Stimulated activated CD4-positive, alpha-beta T cell treated with anti-CD3 and anti-CD28 coated beads, Interleukin-1b, Interleukin-23, amount 100 ng/mL, for 1 hour (primary cell): ENCODE measurements at regions not wholly inside any gene's neighbourhood (a gene's known extent, or its start where the extent isn't known, plus 50 kb on each side); places are given as distances from the start of the nearest gene placed in this dataset.
"Not testable (repeated sequence)": the region's sequence is repeated elsewhere in the genome, so short reads cannot be mapped to it uniquely, and the experiment has no call there.

Experiments
- DNase-seq, 2 donors: peaks; one replicate each; pipeline ENCODE4 v3.0.0-alpha.2; 2020; ENCODE audit warnings: low read depth in 2 of 2

DNA sequence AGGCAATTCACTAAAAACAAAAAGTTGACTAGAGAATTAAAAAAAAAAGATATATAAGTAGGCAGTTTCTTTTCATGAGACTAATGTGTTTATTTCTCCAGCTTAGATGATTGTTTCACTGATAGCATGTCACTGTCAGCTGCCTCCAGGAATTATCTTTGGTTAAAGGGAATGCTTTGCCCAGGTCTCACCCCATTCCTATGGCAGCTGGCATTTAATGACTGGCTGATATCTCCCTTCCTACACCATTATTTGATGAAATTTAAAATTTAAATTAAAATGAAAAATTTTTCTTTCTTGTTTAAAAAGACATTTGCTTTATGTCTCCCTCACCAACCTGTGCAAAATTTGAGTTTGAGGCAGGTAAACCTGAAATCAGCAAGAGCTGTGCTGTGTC, 214.5 kb upstream of the PRSS1 start:
- no peak for DNase-seq

- no peak for DNase-seq
These were observed 215.4 kb upstream of the PRSS1 start for GRCh38 chr7:142533920-142534319.

GRCh38 chr7:142529591-142529990, 219.7 kb upstream of the PRSS1 start:
- DNase-seq: no peak

DNA sequence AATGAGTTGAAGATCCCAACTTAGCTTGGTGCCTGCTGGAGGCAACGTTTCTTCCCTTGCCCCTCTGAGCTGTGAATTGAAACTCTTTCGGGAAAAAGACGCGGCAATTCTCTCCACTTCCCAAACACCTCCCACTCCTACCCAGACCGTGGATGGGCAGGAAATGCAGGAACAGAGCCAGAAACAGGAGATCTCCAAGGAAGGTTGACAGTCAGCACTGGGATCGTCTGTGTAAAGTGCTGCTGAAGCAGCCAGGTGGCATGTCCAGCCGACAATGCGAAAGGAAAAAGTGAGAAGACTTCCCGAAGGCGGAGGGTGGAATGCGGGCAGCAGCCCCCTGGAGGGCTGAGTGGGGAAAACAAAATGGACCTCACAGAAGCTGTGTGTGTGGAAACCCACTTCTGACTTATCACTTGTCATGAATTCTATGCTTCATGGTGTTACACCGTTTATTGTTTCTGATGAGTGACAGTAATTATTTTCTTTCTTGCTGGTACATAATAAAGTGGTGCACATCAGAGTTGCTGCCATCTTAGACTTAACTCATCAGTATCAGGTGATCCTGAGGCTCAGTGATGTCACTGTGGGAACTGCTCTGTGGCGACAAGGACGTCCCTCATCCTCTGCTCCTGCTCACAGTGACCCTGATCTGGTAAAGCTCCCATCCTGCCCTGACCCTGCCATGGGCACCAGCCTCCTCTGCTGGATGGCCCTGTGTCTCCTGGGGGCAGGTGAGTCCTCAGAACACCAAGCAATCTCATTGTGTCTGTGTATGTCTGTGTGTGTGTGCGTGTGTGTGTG, 220.5 kb upstream of the PRSS1 start:
- DNase-seq: no peak

DNA sequence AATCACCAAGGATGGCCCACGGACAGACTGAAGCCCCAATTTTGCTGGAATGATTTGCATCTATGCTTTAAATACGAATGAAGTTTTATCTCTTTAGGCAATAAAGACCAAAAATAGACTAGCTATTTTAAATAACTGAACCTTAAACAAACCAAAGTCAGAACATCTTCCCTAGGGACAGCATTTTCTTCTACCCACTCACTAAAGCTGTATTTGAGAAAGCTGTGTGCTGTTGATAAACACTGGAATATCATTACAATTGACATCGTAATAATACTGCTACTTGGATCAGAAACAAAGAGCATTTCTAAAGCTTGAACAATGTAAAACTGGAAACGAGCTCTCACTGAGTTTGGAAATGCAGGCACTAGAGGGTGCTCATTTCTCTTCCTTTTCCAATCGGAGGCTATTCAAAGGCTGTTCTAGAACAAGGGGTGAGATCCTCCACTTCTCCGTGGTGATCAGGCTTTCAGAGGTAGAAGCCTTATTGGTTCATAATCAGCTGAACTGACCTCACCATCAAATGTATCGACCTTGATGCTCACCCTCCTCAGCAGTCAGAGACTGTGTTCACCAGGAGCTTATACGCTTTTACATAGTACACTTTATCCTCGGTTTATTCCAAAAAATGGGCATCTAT, 225.3 kb upstream of the PRSS1 start:
- DNase-seq: no peak

- no peak for DNase-seq
These were observed 226.5 kb upstream of the PRSS1 start for GRCh38 chr7:142522735-142523134.

- DNase-seq: not testable (repeated sequence)
These were observed 228.4 kb upstream of the PRSS1 start for GRCh38 chr7:142520885-142521284.

- DNase-seq: not testable (repeated sequence)
These were observed 228.8 kb upstream of the PRSS1 start for GRCh38 chr7:142520455-142520854.

GRCh38 chr7:142519079-142520078, 229.9 kb upstream of the PRSS1 start:
- DNase-seq: no peak

DNA sequence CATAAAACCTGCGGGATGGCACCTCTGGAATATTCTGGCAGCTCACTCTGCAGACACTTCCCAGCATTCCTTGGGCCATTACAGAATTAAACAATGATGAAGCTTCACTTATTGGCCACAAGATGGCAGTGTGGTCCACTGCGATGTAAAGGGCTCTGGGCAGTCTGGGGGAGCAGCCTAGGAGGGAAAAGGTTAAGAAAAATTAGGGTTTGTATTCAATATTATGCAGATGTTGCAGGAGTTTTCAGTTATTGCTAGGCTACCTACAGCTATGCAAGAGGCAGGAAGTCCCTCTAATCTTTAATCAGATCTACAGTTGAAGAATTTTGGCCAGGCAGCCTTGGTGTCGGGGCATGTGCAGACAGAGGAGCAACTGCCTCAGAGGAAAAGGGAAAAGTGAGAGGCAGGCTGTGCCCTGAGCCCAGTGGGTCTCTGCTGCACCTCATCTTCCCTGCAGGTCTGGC, 233.2 kb upstream of the PRSS1 start:
- DNase-seq: no peak

- DNase-seq: not testable (repeated sequence)
These were observed 234.6 kb upstream of the PRSS1 start for GRCh38 chr7:142514716-142515115.

GRCh38 chr7:142513178-142513955, 235.9 kb upstream of the PRSS1 start:
- DNase-seq: no peak

GRCh38 chr7:142511801-142512200, 237.5 kb upstream of the PRSS1 start:
- no peak for DNase-seq

DNA sequence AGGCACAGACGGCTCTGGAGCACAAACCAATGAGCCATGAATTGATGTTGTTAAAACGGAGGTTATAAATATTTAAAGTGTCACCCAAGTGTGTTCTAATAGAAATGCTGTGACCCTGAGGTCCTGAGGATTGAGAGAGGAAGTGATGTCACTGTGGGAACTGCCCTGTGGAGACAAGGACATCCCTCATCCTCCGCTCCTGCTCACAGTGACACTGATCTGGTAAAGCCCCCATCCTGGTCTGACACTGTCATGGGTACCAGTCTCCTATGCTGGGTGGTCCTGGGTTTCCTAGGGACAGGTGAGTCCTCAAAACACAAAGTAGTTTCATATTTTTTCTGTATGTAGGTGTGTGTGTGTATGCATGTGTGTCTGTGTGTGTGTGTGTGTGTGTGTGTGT, 237.9 kb upstream of the PRSS1 start:
- no peak for DNase-seq

DNA sequence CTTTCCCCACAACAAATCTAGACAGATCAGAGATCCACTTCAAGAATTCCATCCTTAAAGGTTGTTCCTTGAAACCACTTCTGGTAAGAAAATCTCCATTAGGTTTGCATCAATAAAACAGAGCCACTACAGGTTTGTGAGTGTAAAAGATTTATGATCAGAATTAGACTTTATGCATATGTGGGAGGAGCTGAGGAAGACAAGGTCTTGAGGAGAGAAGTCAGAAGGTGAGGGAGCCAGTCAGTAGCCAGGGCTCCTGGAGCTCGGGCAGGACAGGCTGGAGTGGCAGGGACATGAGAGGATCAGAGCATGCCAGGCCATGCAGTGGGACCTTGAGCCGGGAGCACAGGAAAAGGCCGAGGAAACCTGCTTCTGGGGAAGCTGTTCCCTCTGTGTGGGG, 240.0 kb upstream of the PRSS1 start:
- not testable (repeated sequence) for DNase-seq

DNA sequence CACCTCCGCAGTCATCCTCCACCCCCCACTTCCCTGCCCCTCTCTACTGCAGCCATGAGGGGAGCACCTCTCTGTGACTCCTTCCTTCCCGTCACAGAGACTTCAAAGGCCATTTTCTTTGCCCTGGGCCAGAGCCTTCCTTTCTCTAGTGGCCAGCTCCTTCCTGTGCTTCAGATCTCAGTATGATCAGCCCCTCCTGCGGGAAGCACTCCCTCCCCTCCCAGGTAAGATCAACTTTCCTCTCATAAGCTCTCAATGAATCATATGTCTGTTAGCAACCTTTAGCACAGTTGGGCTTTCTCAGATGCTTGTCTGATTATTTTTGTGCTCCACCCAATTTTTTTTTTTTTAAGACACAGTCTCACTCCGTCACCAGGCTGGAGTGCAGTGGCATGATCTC, 241.0 kb upstream of the PRSS1 start:
- DNase-seq: no peak

GRCh38 chr7:142507799-142508198, 241.5 kb upstream of the PRSS1 start:
- no peak for DNase-seq

- DNase-seq: not testable (repeated sequence)
These were observed 242.2 kb upstream of the PRSS1 start for GRCh38 chr7:142507066-142507465.

DNA sequence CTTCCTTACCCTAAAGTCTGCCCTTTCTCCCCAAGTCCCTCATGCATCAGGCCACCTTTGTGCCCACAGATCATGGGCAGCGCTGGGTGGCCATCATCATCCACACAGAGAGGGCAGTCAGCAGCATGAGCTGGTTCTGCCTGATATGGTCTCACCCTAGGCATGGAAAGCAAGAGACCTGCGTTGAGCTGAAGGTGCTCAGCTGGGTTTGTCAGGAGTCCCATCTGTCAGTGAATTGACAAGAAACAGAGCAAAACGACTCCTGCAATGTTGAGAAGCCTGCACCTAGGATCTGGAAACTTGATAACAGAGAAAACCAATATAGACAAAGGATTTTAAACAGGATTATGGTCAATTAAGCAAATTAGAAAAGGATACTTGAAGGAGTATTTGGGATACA, 242.7 kb upstream of the PRSS1 start:
- DNase-seq: no peak

DNA sequence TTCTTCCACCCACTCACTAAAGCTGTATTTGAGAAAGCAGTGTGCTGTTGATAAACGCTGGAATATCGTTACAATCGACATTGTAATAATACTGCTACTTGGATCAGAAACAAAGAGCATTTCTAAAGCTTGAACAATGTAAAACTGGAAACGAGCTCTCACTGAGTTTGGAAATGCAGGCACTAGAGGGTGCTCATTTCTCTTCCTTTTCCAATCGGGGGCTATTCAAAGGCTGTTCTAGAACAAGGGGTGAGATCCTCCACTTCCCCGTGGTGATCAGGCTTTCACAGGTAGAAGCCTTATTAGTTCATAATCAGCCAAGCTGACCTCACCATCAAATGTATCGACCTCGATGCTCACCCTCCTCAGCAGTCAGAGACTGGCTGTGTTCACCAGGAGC, 245.3 kb upstream of the PRSS1 start:
- not testable (repeated sequence) for DNase-seq

GRCh38 chr7:142503036-142503435, 245.2 kb upstream of the PRSS58 start:
- no peak for DNase-seq
